Body of pancreas (tissue), 4 donors: ENCODE measurements at regions not wholly inside any gene's neighbourhood (a gene's known extent, or its start where the extent isn't known, plus 50 kb on each side); places are given as distances from the start of the nearest gene placed in this dataset.

Experiments used
- CTCF ChIP-seq, 7 experiments: fragments of 450-650 bp in 4 of 7; fragments of 200-600 bp in 3 of 7; sonication (generic) in 3 of 7; IDR thresholded peaks; one replicate each; pipeline ENCODE4 v1.5.1; 2016 to 2019; ENCODE audit warnings: antibody characterized with exemption in 7 of 7
- POLR2A ChIP-seq, 3 donors: fragments of 450-650 bp; IDR thresholded peaks; one replicate each; pipeline ENCODE4 v1.6.1; 2016; ENCODE audit warnings: antibody characterized with exemption in 3 of 3, mild to moderate bottlenecking in 2 of 3

- TF ChIP-seq CTCF (IDR thresholded peaks at IDR 0.05) (no peak), POLR2A (IDR thresholded peaks at IDR 0.05) (no peak)
Measured at GRCh38 chr4:12889054-12889453, 595.1 kb downstream of the RAB28 start.
